ENCODE measurements at regions not wholly inside any gene's neighbourhood (a gene's known extent, or its start where the extent isn't known, plus 50 kb on each side); places are given as distances from the start of the nearest gene placed in this dataset.

- WGBS, 2 experiments (ENCODE audit: extremely low coverage in 1 of 2, insufficient coverage in 1 of 2, insufficient read length in 1 of 2, insufficient replicate concordance in 2 of 2, low coverage in 1 of 2, low lambda C conversion rate in 2 of 2, missing lambda C conversion rate in 1 of 2) = 93% methylated on average over 5 of the region's 5 CpGs; no CpG with 5 or more reads in 1 of the 2 experiments
- H3K4me1 ChIP-seq (replicated peaks in 1 of 4; ENCODE audit: control insufficient read depth in 3 of 4, insufficient read depth in 4 of 4, low read length in 3 of 4) = no peaks in the 10 kb centered on the region
- no peak overlapping the region for H2BK12ac ChIP-seq (ENCODE audit: low read depth, low read length)
- H3K27me3 ChIP-seq (replicated peaks in 1 of 4; ENCODE audit: control insufficient read depth in 3 of 4, extremely low read depth in 1 of 4, insufficient read depth in 3 of 4, low read length in 3 of 4) = no peaks in the 10 kb centered on the region
- POLR2A ChIA-PET (ENCODE audit: partially characterized antibody) = no interaction called here
- no peak overlapping the region for H3K4ac ChIP-seq (replicated peaks; ENCODE audit: insufficient read length, low read depth, low read length)
- no peak overlapping the region for H2BK5ac ChIP-seq (ENCODE audit: low read depth, low read length)
- H3K23ac ChIP-seq (ENCODE audit: insufficient read length) = no peak overlapping the region
- no peak overlapping the region for H4K91ac ChIP-seq (replicated peaks; ENCODE audit: insufficient read length, low read length)
- H3K79me2 ChIP-seq (ENCODE audit: control insufficient read depth in 1 of 2, insufficient read depth in 2 of 2, low read length in 2 of 2) = no peaks in the 10 kb centered on the region
- no peak overlapping the region for H2BK15ac ChIP-seq (ENCODE audit: low read length)
- no peak overlapping the region for H3K18ac ChIP-seq (ENCODE audit: extremely low read depth, low read length)
- H4K20me1 ChIP-seq (replicated peaks in 1 of 2; ENCODE audit: control insufficient read depth in 1 of 2, insufficient read depth in 2 of 2, low read length in 2 of 2) = no peaks in the 10 kb centered on the region
- H3K9ac ChIP-seq (replicated peaks in 1 of 4; ENCODE audit: extremely low read depth in 1 of 4, low read depth in 3 of 4, low read length in 3 of 4) = no peak overlapping the region
- H3K27ac ChIP-seq (ENCODE audit: low read depth, low read length) = no peak overlapping the region
- no peaks in the 10 kb centered on the region for H3K36me3 ChIP-seq (ENCODE audit: control insufficient read depth in 2 of 4, insufficient read depth in 4 of 4, low read length in 3 of 4)
- H2BK20ac ChIP-seq (ENCODE audit: low read length) = no peak overlapping the region
- H3K79me1 ChIP-seq (ENCODE audit: low read depth, low read length) = no peaks in the 10 kb centered on the region
- H2BK120ac ChIP-seq (replicated peaks; ENCODE audit: low read depth, low read length) = no peak overlapping the region
- no peak overlapping the region for H3K4me3 ChIP-seq (ENCODE audit: extremely low read depth in 1 of 4, insufficient read depth in 2 of 4, low read depth in 3 of 4, low read length in 4 of 4)
- H3K56ac ChIP-seq (replicated peaks; ENCODE audit: insufficient read length, low read depth, low read length) = no peak overlapping the region
- H4K5ac ChIP-seq (ENCODE audit: insufficient read length, low read depth, low read length) = no peak overlapping the region
- no peak overlapping the region for H2AFZ ChIP-seq (ENCODE audit: low read length)
- H4K8ac ChIP-seq (ENCODE audit: extremely low read depth, insufficient read depth, low read length) = no peak overlapping the region
- no peak overlapping the region for H3K4me2 ChIP-seq (ENCODE audit: insufficient read depth in 1 of 2, low read depth in 2 of 2, low read length in 2 of 2)
- FAIRE-seq (no peak), DNase-seq (ENCODE audit: low read depth in 1 of 2, low spot score in 2 of 2) (no peak)
- H3K9me3 ChIP-seq (ENCODE audit: insufficient read depth in 2 of 2, low read depth in 1 of 2, low read length in 1 of 2) = no peaks in the 10 kb centered on the region
- H2AK5ac ChIP-seq (ENCODE audit: low read depth, low read length) = no peak overlapping the region
- H3K14ac ChIP-seq (ENCODE audit: insufficient read length) = no peak overlapping the region
- H3K23me2 ChIP-seq (ENCODE audit: low read depth, low read length) = no peaks in the 10 kb centered on the region
- CTCF ChIA-PET (ENCODE audit: partially characterized antibody) = no interaction called here
- TF ChIP-seq ATF2 (IDR thresholded peaks at IDR 0.05; ENCODE audit: low read length) (no peak), CTCF (IDR thresholded peaks at IDR 0.05; ENCODE audit: control extremely low read depth in 1 of 3, insufficient read depth in 1 of 3, low read depth in 1 of 3, low read length in 3 of 3) (no peak), YY1 (IDR thresholded peaks at IDR 0.05; ENCODE audit: low read depth, low read length) (no peak), SP4 (IDR thresholded peaks at IDR 0.05; ENCODE audit: low read length) (no peak), POLR2AphosphoS5 (IDR thresholded peaks at IDR 0.05; ENCODE audit: low read depth, low read length) (no peak), CTBP2 (IDR thresholded peaks at IDR 0.05; ENCODE audit: borderline replicate concordance, insufficient read depth, insufficient read length, low read length) (no peak), RNF2 (IDR thresholded peaks at IDR 0.05; ENCODE audit: borderline replicate concordance, low read depth, low read length, missing control alignments, poor library complexity, severe bottlenecking) (no peak), E2F6 (IDR thresholded peaks at IDR 0.05) (no peak)
These were observed 564.4 kb downstream of the TMA16 start for GRCh38 chr4:164058776-164059445.

Data from H1 (cell line).